CD8-positive, alpha-beta memory T cell (primary cell): ENCODE measurements at regions not wholly inside any gene's neighbourhood (a gene's known extent, or its start where the extent isn't known, plus 50 kb on each side); places are given as distances from the start of the nearest gene placed in this dataset.

Source experiments
- CTCF ChIA-PET: fragments of 350-600 bp; sonication (Branson Sonifier 250); formaldehyde crosslinking; loops from one replicate; lab custom pipeline; 2021; ENCODE audit warnings: antibody characterized with exemption; lab: Charles Lee
- POLR2A ChIA-PET: fragments of 350-600 bp; sonication (Branson Sonifier 250); formaldehyde crosslinking; loops from one replicate; lab custom pipeline; 2021; ENCODE audit warnings: antibody characterized with exemption; lab: Charles Lee
- DNase-seq, 5 donors: peaks; one replicate each; pipeline versions ENCODE4 v3.0.0 to v3.0.0-alpha.2; 2020 to 2022; ENCODE audit warnings: mixed read lengths in 1 of 5
- H3K27ac ChIP-seq: one replicate; pipeline ENCODE4 v1.7.0; 2013; ENCODE audit warnings: low read depth, mild to moderate bottlenecking, low read length, moderate library complexity
- H3K27me3 ChIP-seq: 2 replicates; pipeline ENCODE4 v1.7.0; 2013; ENCODE audit warnings: low read length, mild to moderate bottlenecking; ENCODE audit not compliant: insufficient read depth, poor library complexity, severe bottlenecking
- H3K36me3 ChIP-seq: 2 replicates; pipeline ENCODE4 v1.7.0; 2013; ENCODE audit warnings: mild to moderate bottlenecking, low read length, moderate library complexity; ENCODE audit not compliant: insufficient read depth
- H3K4me1 ChIP-seq: 2 replicates; pipeline ENCODE4 v1.7.0; 2013; ENCODE audit warnings: mild to moderate bottlenecking, low read length, moderate library complexity; ENCODE audit not compliant: insufficient read depth
- H3K4me3 ChIP-seq: 2 replicates; pipeline ENCODE4 v1.7.0; 2013; ENCODE audit warnings: mild to moderate bottlenecking, low read length
- H3K9me3 ChIP-seq: 2 replicates; pipeline ENCODE4 v1.7.0; 2013; ENCODE audit warnings: mild to moderate bottlenecking, low read length
- H3K27ac Mint-ChIP-seq, 8 donors: one replicate each; pipeline ENCODE4 v1.8.0; 2020 to 2021; ENCODE audit warnings: mixed read lengths in 8 of 8, mild to moderate bottlenecking in 6 of 8, inconsistent platforms in 3 of 8, moderate library complexity in 3 of 8
- H3K27me3 Mint-ChIP-seq, 2 donors: one replicate each; pipeline ENCODE4 v1.8.0; 2020 to 2021; ENCODE audit warnings: mixed read lengths in 2 of 2, mild to moderate bottlenecking in 1 of 2, moderate library complexity in 1 of 2
- H3K36me3 Mint-ChIP-seq, 3 donors: one replicate each; pipeline ENCODE4 v1.8.0; 2020 to 2021; ENCODE audit warnings: mixed read lengths in 3 of 3, inconsistent platforms in 1 of 3, mild to moderate bottlenecking in 1 of 3
- H3K4me1 Mint-ChIP-seq, 3 donors: one replicate each; pipeline ENCODE4 v1.8.0; 2020 to 2021; ENCODE audit warnings: mixed read lengths in 3 of 3, inconsistent platforms in 1 of 3, mild to moderate bottlenecking in 1 of 3
- H3K4me3 Mint-ChIP-seq, 7 donors: one replicate each; pipeline ENCODE4 v1.8.0; 2020 to 2021; ENCODE audit warnings: mixed read lengths in 7 of 7, mild to moderate bottlenecking in 6 of 7, moderate library complexity in 4 of 7, inconsistent platforms in 2 of 7
- H3K9me3 Mint-ChIP-seq, 5 donors: one replicate each; pipeline ENCODE4 v1.8.0; 2020 to 2022; ENCODE audit warnings: mixed read lengths in 5 of 5, mild to moderate bottlenecking in 3 of 5, moderate library complexity in 2 of 5, inconsistent platforms in 1 of 5

GRCh38 chr13:30367296-30367695 is 55.0 kb upstream of the UBE2L5 start:
- ChIA-PET POLR2A (no interaction called here), CTCF (interaction anchor here (0.8 to 2.8 kb wide), 3 partner anchors 9 to 60 kb away, joined by 3 to 9 read pairs (median 5); partner anchors contain the start of gene KATNAL1)
- no peak for DNase-seq
- Mint-ChIP-seq H3K4me3 (no peak overlapping the region), H3K27ac (no peak overlapping the region), H3K4me1 (peaks cover 40 to 65% (median 58%) of the 10 kb centered on the region in 3 donors), H3K9me3 (no peaks in the 10 kb centered on the region), H3K27me3 (no peaks in the 10 kb centered on the region), H3K36me3 (peaks cover 19 to 72% (median 33%) of the 10 kb centered on the region in 3 donors)
- Histone ChIP-seq H3K27ac (no peak overlapping the region), H3K4me3 (no peak overlapping the region), H3K36me3 (peaks cover 8% of the 10 kb centered on the region), H3K9me3 (no peaks in the 10 kb centered on the region), H3K27me3 (no peaks in the 10 kb centered on the region), H3K4me1 (peaks cover 44% of the 10 kb centered on the region)

- H3K4me3 ChIP-seq = no peak overlapping the region
- ChIA-PET CTCF (interaction anchor here (1.5 to 7.1 kb wide), 3 partner anchors 24 to 92 kb away, joined by 4 to 70 read pairs (median 7); partner anchors contain the start of gene KATNAL1), POLR2A (no interaction called here)
- Mint-ChIP-seq H3K4me1 (peaks cover 69 to 88% (median 81%) of the 10 kb centered on the region in 3 donors), H3K4me3 (peak overlapping the region in 4 of 7 donors; percentile 23 to 63 (median 30)), H3K27ac (peak overlapping the region; percentile 83 to 98 (median 96)), H3K36me3 (peaks cover 13 to 44% (median 19%) of the 10 kb centered on the region in 3 donors), H3K27me3 (peaks cover 0 to 3% of the 10 kb centered on the region in 2 donors), H3K9me3 (peaks cover 0 to 2% (median 0%) of the 10 kb centered on the region in 5 donors)
- H3K36me3 ChIP-seq = peaks cover 8% of the 10 kb centered on the region
- no peaks in the 10 kb centered on the region for H3K9me3 ChIP-seq
- H3K27ac ChIP-seq = no peak overlapping the region
- peaks cover 73% of the 10 kb centered on the region for H3K4me1 ChIP-seq
- no peaks in the 10 kb centered on the region for H3K27me3 ChIP-seq
- no peak for DNase-seq
Measured at GRCh38 chr13:30370146-30370545, 52.1 kb upstream of the UBE2L5 start.

- Mint-ChIP-seq H3K4me1 (peaks cover 72 to 88% (median 82%) of the 10 kb centered on the region in 3 donors), H3K27me3 (peaks cover 0 to 3% of the 10 kb centered on the region in 2 donors), H3K4me3 (peak overlapping the region; percentile 18 to 89 (median 86)), H3K36me3 (peaks cover 8 to 36% (median 12%) of the 10 kb centered on the region in 3 donors), H3K9me3 (peaks cover 0 to 2% (median 0%) of the 10 kb centered on the region in 5 donors), H3K27ac (peak overlapping the region; percentile 83 to 100 (median 96))
- CTCF ChIA-PET = interaction anchor here (0.8 to 7.1 kb wide), 13 partner anchors 8 to 239 kb away, joined by 3 to 70 read pairs (median 7); partner anchors contain the start of gene KATNAL1
- H3K4me1 ChIP-seq = peaks cover 76% of the 10 kb centered on the region
- H3K27ac ChIP-seq = peak overlapping the region; percentile 22
- no peak for DNase-seq
- H3K9me3 ChIP-seq = no peaks in the 10 kb centered on the region
- peak overlapping the region; percentile 19 for H3K4me3 ChIP-seq
- H3K36me3 ChIP-seq = peaks cover 2% of the 10 kb centered on the region
- no peaks in the 10 kb centered on the region for H3K27me3 ChIP-seq
- POLR2A ChIA-PET = interaction anchor here (0.8 to 2.4 kb wide), 5 partner anchors 18 to 95 kb away, joined by 3 to 19 read pairs (median 5); partner anchors contain the start of gene HMGB1
Measured at GRCh38 chr13:30370916-30371521, 51.3 kb upstream of the UBE2L5 start.

- POLR2A ChIA-PET = interaction anchor here (0.6 to 2.4 kb wide), 9 partner anchors 18 to 245 kb away, joined by 3 to 19 read pairs (median 5); partner anchors contain the start of genes HMGB1, KATNAL1, UBE2L5 and USPL1
- Histone ChIP-seq H3K4me1 (peaks cover 83% of the 10 kb centered on the region), H3K27ac (peak overlapping the region; percentile 22), H3K27me3 (no peaks in the 10 kb centered on the region), H3K9me3 (no peaks in the 10 kb centered on the region), H3K36me3 (no peaks in the 10 kb centered on the region), H3K4me3 (peak overlapping the region; percentile 19)
- peak in 4 of 5 donors; percentile 48 to 88 (median 84) for DNase-seq
- CTCF ChIA-PET = interaction anchor here (0.6 to 7.1 kb wide), 17 partner anchors 9 to 239 kb away, joined by 3 to 70 read pairs (median 5); partner anchors contain the start of genes HMGB1 and KATNAL1
- Mint-ChIP-seq H3K36me3 (peaks cover 8 to 29% (median 10%) of the 10 kb centered on the region in 3 donors), H3K4me3 (peak overlapping the region; percentile 18 to 89 (median 86)), H3K27me3 (peaks cover 0 to 3% of the 10 kb centered on the region in 2 donors), H3K4me1 (peaks cover 77 to 93% (median 87%) of the 10 kb centered on the region in 3 donors), H3K27ac (peak overlapping the region; percentile 83 to 100 (median 96)), H3K9me3 (peaks cover 0 to 2% (median 0%) of the 10 kb centered on the region in 5 donors)
Measured at GRCh38 chr13:30371649-30372265, 50.5 kb upstream of the UBE2L5 start.
